Colonic mucosa (tissue), 4 donors: ENCODE measurements at regions not wholly inside any gene's neighbourhood (a gene's known extent, or its start where the extent isn't known, plus 50 kb on each side); places are given as distances from the start of the nearest gene placed in this dataset.

ENCODE experiments used
- DNase-seq: peaks from one replicate; pipeline ENCODE4 v3.0.0-alpha.2; 2020
- H3K27ac ChIP-seq: fragments of 200-600 bp; one replicate; pipeline ENCODE4 v1.8.0; 2021
- H3K27me3 ChIP-seq: fragments of 200-600 bp; one replicate; pipeline ENCODE4 v1.8.0; 2021
- H3K36me3 ChIP-seq: fragments of 200-600 bp; one replicate; pipeline ENCODE4 v1.8.0; 2021
- H3K4me1 ChIP-seq: fragments of 200-600 bp; one replicate; pipeline ENCODE4 v1.8.0; 2021; ENCODE audit warnings: mild to moderate bottlenecking
- H3K4me3 ChIP-seq: fragments of 200-600 bp; one replicate; pipeline ENCODE4 v1.8.0; 2021
- H3K9ac ChIP-seq, 2 donors: one replicate each; pipeline ENCODE4 v1.7.0; 2013; ENCODE audit warnings: control low read depth in 2 of 2, low read depth in 2 of 2, low read length in 2 of 2
- H3K9me3 ChIP-seq: fragments of 200-600 bp; one replicate; pipeline ENCODE4 v1.8.0; 2021
- CTCF ChIP-seq: fragments of 200-600 bp; IDR thresholded peaks from one replicate; pipeline ENCODE4 v1.8.0; 2022; ENCODE audit warnings: antibody characterized with exemption, mild to moderate bottlenecking
- intact Hi-C: fragments of 100-400 bp; cut with DNase I; formaldehyde crosslinking; loops from one replicate; pipeline ENCODE4 v1.14.1; 2022
- donor health status: healthy.
- donor health status: DM: no; HTN: no; CAD: no.
- donor health status: DM: no; HTN: no; CAD: no.

GRCh38 chr11:69999721-70000120 is 78.4 kb upstream of the ANO1 start:
- Histone ChIP-seq H3K4me3 (no peak overlapping the region), H3K27ac (no peak overlapping the region), H3K9ac (no peak overlapping the region), H3K4me1 (peaks cover 5% of the 10 kb centered on the region), H3K27me3 (no peaks in the 10 kb centered on the region), H3K9me3 (no peaks in the 10 kb centered on the region), H3K36me3 (no peaks in the 10 kb centered on the region)
- intact Hi-C loops = no loop called here
- TF ChIP-seq CTCF = no peak
- no peak for DNase-seq

GRCh38 chr11:70000228-70000627 is 77.9 kb upstream of the ANO1 start:
- Histone ChIP-seq H3K27ac (no peak overlapping the region), H3K4me3 (no peak overlapping the region), H3K27me3 (no peaks in the 10 kb centered on the region), H3K36me3 (no peaks in the 10 kb centered on the region), H3K9me3 (no peaks in the 10 kb centered on the region), H3K9ac (no peak overlapping the region), H3K4me1 (peaks cover 5% of the 10 kb centered on the region)
- no peak for TF ChIP-seq CTCF
- intact Hi-C loops = no loop called here
- no peak for DNase-seq

GRCh38 chr11:70001246-70001645 is 76.9 kb upstream of the ANO1 start:
- no peaks in the 10 kb centered on the region for H3K36me3 ChIP-seq
- H3K9ac ChIP-seq = no peak overlapping the region
- H3K9me3 ChIP-seq = no peaks in the 10 kb centered on the region
- no peaks in the 10 kb centered on the region for H3K27me3 ChIP-seq
- no peak overlapping the region for H3K4me3 ChIP-seq
- intact Hi-C loops = no loop called here
- no peak for TF ChIP-seq CTCF
- DNase-seq = no peak
- H3K27ac ChIP-seq = no peak overlapping the region
- H3K4me1 ChIP-seq = peaks cover 5% of the 10 kb centered on the region

- no peak for DNase-seq
- no peak overlapping the region for H3K4me3 ChIP-seq
- intact Hi-C loops = no loop called here
- H3K4me1 ChIP-seq = peaks cover 5% of the 10 kb centered on the region
- no peaks in the 10 kb centered on the region for H3K27me3 ChIP-seq
- no peaks in the 10 kb centered on the region for H3K9me3 ChIP-seq
- no peak overlapping the region for H3K27ac ChIP-seq
- no peaks in the 10 kb centered on the region for H3K36me3 ChIP-seq
- TF ChIP-seq CTCF = no peak
- no peak overlapping the region for H3K9ac ChIP-seq
Measured at GRCh38 chr11:70002433-70002832, 75.7 kb upstream of the ANO1 start.

GRCh38 chr11:70005107-70005818 is 72.9 kb upstream of the ANO1 start:
- no peak for TF ChIP-seq CTCF
- Histone ChIP-seq H3K36me3 (no peaks in the 10 kb centered on the region), H3K27ac (no peak overlapping the region), H3K9ac (no peak overlapping the region), H3K4me1 (no peaks in the 10 kb centered on the region), H3K4me3 (no peak overlapping the region), H3K9me3 (no peaks in the 10 kb centered on the region), H3K27me3 (no peaks in the 10 kb centered on the region)
- intact Hi-C loops = no loop called here
- no peak for DNase-seq
